Ishikawa (cell line): ENCODE measurements at regions not wholly inside any gene's neighbourhood (a gene's known extent, or its start where the extent isn't known, plus 50 kb on each side); places are given as distances from the start of the nearest gene placed in this dataset.

Source experiments
- CEBPB ChIP-seq: IDR thresholded peaks from 2 replicates; pipeline ENCODE4 v1.6.1; 2012
- EP300 ChIP-seq: IDR thresholded peaks from 2 replicates; pipeline ENCODE4 v1.6.1; 2012; ENCODE audit warnings: borderline replicate concordance
- FOXM1 ChIP-seq: IDR thresholded peaks from 2 replicates; pipeline ENCODE4 v1.6.1; 2012; ENCODE audit warnings: low read depth, borderline replicate concordance
- RAD21 ChIP-seq: IDR thresholded peaks from 2 replicates; pipeline ENCODE4 v1.6.1; 2012; ENCODE audit warnings: low read depth
- TAF1 ChIP-seq: IDR thresholded peaks from 2 replicates; pipeline ENCODE4 v1.6.1; 2012; ENCODE audit warnings: low read depth, mild to moderate bottlenecking
- YY1 ChIP-seq: IDR thresholded peaks from 2 replicates; pipeline ENCODE4 v1.6.1; 2012; ENCODE audit warnings: low read depth
- ZBTB7A ChIP-seq: IDR thresholded peaks from 2 replicates; pipeline ENCODE4 v1.6.1; 2012; ENCODE audit warnings: low read depth
- TF ChIP-seq, protein P1 (sequence below): IDR thresholded peaks from 2 replicates; pipeline ENCODE4 v1.6.1; 2012
- TF ChIP-seq, protein P2 (sequence below): IDR thresholded peaks from 2 replicates; pipeline ENCODE4 v1.6.1; 2012; ENCODE audit warnings: low read depth, mild to moderate bottlenecking

DNA sequence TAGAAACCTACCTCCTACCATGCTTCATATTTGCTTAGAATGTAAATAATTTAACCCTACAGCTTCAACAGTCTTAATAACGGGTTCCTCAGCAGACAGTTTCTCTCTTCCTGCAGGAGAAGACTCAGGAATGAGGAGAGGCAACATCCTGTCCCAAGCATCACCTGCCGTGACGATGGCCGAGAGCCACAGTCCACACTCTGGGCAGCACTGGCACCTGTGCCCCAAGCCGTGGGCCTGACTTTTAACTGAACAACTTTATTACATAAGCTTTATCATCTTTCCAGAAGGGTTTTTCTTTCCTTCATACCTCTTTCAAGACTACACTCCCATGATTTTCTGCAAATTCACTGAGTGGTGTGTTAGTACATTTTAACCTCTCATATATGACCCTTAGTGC lies 856.0 kb downstream of the GALR1 start:
- TF ChIP-seq, protein P1, sequence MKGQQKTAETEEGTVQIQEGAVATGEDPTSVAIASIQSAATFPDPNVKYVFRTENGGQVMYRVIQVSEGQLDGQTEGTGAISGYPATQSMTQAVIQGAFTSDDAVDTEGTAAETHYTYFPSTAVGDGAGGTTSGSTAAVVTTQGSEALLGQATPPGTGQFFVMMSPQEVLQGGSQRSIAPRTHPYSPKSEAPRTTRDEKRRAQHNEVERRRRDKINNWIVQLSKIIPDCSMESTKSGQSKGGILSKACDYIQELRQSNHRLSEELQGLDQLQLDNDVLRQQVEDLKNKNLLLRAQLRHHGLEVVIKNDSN, result no peak
- TF ChIP-seq CEBPB, result no peak
- no peak for TF ChIP-seq ZBTB7A
- no peak for TF ChIP-seq RAD21
- TF ChIP-seq YY1, result no peak
- no peak for TF ChIP-seq TAF1
- TF ChIP-seq, protein P2, sequence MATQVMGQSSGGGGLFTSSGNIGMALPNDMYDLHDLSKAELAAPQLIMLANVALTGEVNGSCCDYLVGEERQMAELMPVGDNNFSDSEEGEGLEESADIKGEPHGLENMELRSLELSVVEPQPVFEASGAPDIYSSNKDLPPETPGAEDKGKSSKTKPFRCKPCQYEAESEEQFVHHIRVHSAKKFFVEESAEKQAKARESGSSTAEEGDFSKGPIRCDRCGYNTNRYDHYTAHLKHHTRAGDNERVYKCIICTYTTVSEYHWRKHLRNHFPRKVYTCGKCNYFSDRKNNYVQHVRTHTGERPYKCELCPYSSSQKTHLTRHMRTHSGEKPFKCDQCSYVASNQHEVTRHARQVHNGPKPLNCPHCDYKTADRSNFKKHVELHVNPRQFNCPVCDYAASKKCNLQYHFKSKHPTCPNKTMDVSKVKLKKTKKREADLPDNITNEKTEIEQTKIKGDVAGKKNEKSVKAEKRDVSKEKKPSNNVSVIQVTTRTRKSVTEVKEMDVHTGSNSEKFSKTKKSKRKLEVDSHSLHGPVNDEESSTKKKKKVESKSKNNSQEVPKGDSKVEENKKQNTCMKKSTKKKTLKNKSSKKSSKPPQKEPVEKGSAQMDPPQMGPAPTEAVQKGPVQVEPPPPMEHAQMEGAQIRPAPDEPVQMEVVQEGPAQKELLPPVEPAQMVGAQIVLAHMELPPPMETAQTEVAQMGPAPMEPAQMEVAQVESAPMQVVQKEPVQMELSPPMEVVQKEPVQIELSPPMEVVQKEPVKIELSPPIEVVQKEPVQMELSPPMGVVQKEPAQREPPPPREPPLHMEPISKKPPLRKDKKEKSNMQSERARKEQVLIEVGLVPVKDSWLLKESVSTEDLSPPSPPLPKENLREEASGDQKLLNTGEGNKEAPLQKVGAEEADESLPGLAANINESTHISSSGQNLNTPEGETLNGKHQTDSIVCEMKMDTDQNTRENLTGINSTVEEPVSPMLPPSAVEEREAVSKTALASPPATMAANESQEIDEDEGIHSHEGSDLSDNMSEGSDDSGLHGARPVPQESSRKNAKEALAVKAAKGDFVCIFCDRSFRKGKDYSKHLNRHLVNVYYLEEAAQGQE, result no peak
- TF ChIP-seq FOXM1, result no peak
- no peak for TF ChIP-seq EP300
